HG02763 (cell line): ENCODE measurements at regions not wholly inside any gene's neighbourhood (a gene's known extent, or its start where the extent isn't known, plus 50 kb on each side); places are given as distances from the start of the nearest gene placed in this dataset.

Experiments used
- ATAC-seq: cut with Tn5 transposase; IDR thresholded peaks from one replicate; pipeline ENCODE4 v1.9.1; 2021; ENCODE audit warnings: mild to moderate bottlenecking, moderate library complexity; ENCODE audit not compliant: unreplicated experiment

GRCh38 chr3:124519591-124520194 lies 210.6 kb upstream of the UMPS start:
- no peak for ATAC-seq

- no peak for ATAC-seq
Measured at GRCh38 chr3:124520970-124521369, 209.3 kb upstream of the UMPS start.

GRCh38 chr3:124522082-124522625 lies 208.1 kb upstream of the UMPS start:
- no peak for ATAC-seq

- no peak for ATAC-seq
Measured at GRCh38 chr3:124526601-124527000, 203.7 kb upstream of the UMPS start.

GRCh38 chr3:124529826-124530571 lies 200.3 kb upstream of the UMPS start:
- no peak for ATAC-seq

- ATAC-seq: no peak
Measured at GRCh38 chr3:124530916-124531315, 199.3 kb upstream of the UMPS start.

- ATAC-seq: no peak
Measured at GRCh38 chr3:124532071-124532470, 198.2 kb upstream of the UMPS start.

GRCh38 chr3:124535306-124535705 lies 194.9 kb upstream of the UMPS start:
- no peak for ATAC-seq

- ATAC-seq: no peak
Measured at GRCh38 chr3:124540550-124541211, 189.6 kb upstream of the UMPS start.

GRCh38 chr3:124542214-124542869 lies 187.9 kb upstream of the UMPS start:
- ATAC-seq: no peak

GRCh38 chr3:124545891-124546290 lies 184.4 kb upstream of the UMPS start:
- no peak for ATAC-seq

- no peak for ATAC-seq
Measured at GRCh38 chr3:124552224-124552623, 178.0 kb upstream of the UMPS start.

GRCh38 chr3:124553178-124553577 lies 177.1 kb upstream of the UMPS start:
- ATAC-seq: no peak

GRCh38 chr3:124556636-124557035 lies 173.6 kb upstream of the UMPS start:
- ATAC-seq: no peak

GRCh38 chr3:124557433-124558232 lies 172.6 kb upstream of the UMPS start:
- no peak for ATAC-seq

- no peak for ATAC-seq
Measured at GRCh38 chr3:124558991-124559845, 171.0 kb upstream of the UMPS start.

GRCh38 chr3:124559846-124560574 lies 170.2 kb upstream of the UMPS start:
- ATAC-seq: no peak

GRCh38 chr3:124560666-124561215 lies 169.5 kb upstream of the UMPS start:
- no peak for ATAC-seq

GRCh38 chr3:124562769-124563168 lies 167.5 kb upstream of the UMPS start:
- ATAC-seq: no peak
